ENCODE measurements at regions not wholly inside any gene's neighbourhood (a gene's known extent, or its start where the extent isn't known, plus 50 kb on each side); places are given as distances from the start of the nearest gene placed in this dataset.
"Not testable (repeated sequence)": the region's sequence is repeated elsewhere in the genome, so short reads cannot be mapped to it uniquely, and the experiment has no call there.

DNA sequence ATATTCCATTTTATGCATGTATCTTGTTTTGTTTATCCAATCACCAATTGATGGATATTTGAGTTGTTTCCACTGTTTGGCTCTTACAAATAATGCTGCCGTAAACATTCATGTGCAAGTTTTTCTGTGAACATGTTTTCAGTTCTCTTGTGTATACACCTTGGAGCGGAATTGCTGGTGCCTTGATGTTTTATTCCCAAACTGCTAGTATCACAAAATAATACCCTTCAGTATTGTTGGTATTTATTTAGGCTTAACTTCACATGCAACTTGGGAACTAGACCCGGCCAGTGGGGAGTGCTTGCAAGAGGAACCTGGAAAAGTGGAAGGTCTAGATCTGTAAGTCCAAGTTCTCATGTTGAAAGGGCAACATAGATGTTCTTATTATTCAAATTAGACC, 115.9 kb downstream of the CRYAA start:
- WGBS, 2 donors (ENCODE audit: low coverage in 1 of 2) = 92 to 100% methylated on average over 3 of the region's 3 CpGs
- ATAC-seq = no peak
- TF ChIP-seq, protein P1, sequence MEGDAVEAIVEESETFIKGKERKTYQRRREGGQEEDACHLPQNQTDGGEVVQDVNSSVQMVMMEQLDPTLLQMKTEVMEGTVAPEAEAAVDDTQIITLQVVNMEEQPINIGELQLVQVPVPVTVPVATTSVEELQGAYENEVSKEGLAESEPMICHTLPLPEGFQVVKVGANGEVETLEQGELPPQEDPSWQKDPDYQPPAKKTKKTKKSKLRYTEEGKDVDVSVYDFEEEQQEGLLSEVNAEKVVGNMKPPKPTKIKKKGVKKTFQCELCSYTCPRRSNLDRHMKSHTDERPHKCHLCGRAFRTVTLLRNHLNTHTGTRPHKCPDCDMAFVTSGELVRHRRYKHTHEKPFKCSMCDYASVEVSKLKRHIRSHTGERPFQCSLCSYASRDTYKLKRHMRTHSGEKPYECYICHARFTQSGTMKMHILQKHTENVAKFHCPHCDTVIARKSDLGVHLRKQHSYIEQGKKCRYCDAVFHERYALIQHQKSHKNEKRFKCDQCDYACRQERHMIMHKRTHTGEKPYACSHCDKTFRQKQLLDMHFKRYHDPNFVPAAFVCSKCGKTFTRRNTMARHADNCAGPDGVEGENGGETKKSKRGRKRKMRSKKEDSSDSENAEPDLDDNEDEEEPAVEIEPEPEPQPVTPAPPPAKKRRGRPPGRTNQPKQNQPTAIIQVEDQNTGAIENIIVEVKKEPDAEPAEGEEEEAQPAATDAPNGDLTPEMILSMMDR (IDR thresholded peaks at IDR 0.05) = no peak
- TF ChIP-seq POLR2AphosphoS5 (IDR thresholded peaks at IDR 0.05) (no peak), EP300 (IDR thresholded peaks at IDR 0.05) (no peak), POLR2A (IDR thresholded peaks at IDR 0.05) (no peak)

DNA sequence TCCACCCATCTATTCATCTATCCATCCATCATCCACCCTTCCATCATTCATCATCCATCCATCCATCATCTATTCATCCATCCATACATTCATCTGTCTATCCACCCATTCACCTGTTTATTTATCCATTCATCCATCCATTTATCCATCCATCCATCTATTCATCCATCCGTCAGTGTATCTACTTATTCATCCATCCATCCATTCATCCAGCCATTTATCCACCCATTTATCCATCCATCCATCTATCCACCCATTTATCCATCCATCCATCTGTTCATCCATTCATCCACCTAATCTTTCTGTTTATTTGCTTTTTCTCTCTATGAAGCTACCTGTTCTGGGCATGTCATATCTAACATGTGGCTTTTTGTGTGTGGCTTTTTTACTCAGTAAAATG, 115.4 kb downstream of the CRYAA start:
- Histone ChIP-seq H3K27me3 (peaks cover 5% of the 10 kb centered on the region), H3K4me3 (no peak overlapping the region), H3K27ac (no peak overlapping the region), H3K9me3 (peaks cover 0 to under 1% (median 0%) of the 10 kb centered on the region in 3 donors), H3K36me3 (no peaks in the 10 kb centered on the region), H3K4me1 (no peaks in the 10 kb centered on the region)
- WGBS, 2 donors (ENCODE audit: low coverage in 1 of 2) = 88 to 100% methylated on average over 1 of the region's 1 CpG
- ATAC-seq = no peak
- TF ChIP-seq POLR2A (IDR thresholded peaks at IDR 0.05) (no peak), EP300 (IDR thresholded peaks at IDR 0.05) (no peak), POLR2AphosphoS5 (IDR thresholded peaks at IDR 0.05) (no peak)
- TF ChIP-seq, protein P1 (IDR thresholded peaks at IDR 0.05) = no peak

More for the DNA sequence above, 115.9 kb downstream of the CRYAA start:
- H3K4me3 ChIP-seq = no peak overlapping the region
- H3K36me3 ChIP-seq = no peaks in the 10 kb centered on the region
- no peak overlapping the region for H3K27ac ChIP-seq
- no peaks in the 10 kb centered on the region for H3K4me1 ChIP-seq
- H3K9me3 ChIP-seq = peaks cover 0 to 5% (median 0%) of the 10 kb centered on the region in 3 donors
- H3K27me3 ChIP-seq = peaks cover under 1% of the 10 kb centered on the region

DNA sequence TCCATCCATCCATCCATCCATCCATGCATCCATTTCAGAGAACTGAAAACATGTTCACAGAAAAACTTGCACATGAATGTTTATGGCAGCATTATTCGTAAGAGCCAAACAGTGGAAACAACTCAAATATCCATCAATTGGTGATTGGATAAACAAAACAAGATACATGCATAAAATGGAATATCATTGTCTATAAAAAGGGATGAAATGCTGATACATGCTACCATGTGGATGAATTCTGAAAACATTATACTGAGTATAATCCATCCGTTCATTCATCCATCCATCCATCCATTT, 115.1 kb downstream of the CRYAA start:
- not testable (repeated sequence) for ATAC-seq, H3K36me3 ChIP-seq, H3K4me3 ChIP-seq, H3K4me1 ChIP-seq, H3K9me3 ChIP-seq, H3K27ac ChIP-seq, H3K27me3 ChIP-seq
- 84 to 97% methylated on average over 2 of the region's 2 CpGs for WGBS, 2 donors (ENCODE audit: low coverage in 1 of 2)

DNA sequence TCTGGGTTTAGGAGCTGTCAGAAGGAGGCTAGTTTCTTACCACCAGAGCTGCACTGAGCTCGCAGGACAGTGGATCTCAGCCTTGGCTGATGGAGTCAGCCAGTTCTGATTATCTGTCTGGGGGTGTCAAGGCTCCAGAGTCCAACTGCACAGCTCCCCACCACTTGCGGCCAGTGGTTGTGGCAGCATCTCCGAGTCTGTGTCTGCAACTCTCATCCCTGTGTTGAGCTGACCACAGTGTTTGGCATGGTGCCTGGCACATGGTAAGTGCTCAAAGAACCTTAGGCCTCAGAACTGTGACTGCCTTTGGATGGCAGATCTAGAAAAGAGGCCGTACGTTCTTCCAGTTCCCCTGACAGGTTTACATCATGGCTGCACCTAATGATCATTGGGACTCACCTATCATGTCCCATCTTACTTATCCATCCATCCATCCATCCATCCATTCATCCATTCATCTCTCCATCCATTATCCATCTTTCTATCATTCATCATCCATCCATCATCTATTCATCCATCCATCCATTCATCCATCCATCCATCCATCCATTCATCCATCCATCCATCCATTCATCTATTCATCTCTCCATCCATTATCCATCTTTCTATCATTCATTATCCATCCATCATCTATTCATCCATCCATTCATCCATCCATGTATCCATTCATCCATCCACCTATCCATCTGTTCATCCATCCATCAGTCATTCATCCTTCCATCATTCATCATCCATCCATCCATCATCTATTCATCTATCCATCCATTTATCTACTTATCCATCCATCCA, 114.5 kb downstream of the CRYAA start:
- 72 to 93% methylated on average over 3 to 4 of the region's 5 CpGs for WGBS, 2 donors (ENCODE audit: low coverage in 1 of 2)
- Histone ChIP-seq H3K36me3 (no peaks in the 10 kb centered on the region), H3K4me1 (peaks cover 0 to 1% (median 0%) of the 10 kb centered on the region in 3 donors), H3K9me3 (no peaks in the 10 kb centered on the region), H3K4me3 (no peak overlapping the region), H3K27ac (no peak overlapping the region), H3K27me3 (peaks cover 14% of the 10 kb centered on the region)
- TF ChIP-seq, protein P1 (IDR thresholded peaks at IDR 0.05) = no peak
- TF ChIP-seq POLR2A (IDR thresholded peaks at IDR 0.05) (no peak), POLR2AphosphoS5 (IDR thresholded peaks at IDR 0.05) (no peak), EP300 (IDR thresholded peaks at IDR 0.05) (no peak)
- ATAC-seq = no peak

DNA sequence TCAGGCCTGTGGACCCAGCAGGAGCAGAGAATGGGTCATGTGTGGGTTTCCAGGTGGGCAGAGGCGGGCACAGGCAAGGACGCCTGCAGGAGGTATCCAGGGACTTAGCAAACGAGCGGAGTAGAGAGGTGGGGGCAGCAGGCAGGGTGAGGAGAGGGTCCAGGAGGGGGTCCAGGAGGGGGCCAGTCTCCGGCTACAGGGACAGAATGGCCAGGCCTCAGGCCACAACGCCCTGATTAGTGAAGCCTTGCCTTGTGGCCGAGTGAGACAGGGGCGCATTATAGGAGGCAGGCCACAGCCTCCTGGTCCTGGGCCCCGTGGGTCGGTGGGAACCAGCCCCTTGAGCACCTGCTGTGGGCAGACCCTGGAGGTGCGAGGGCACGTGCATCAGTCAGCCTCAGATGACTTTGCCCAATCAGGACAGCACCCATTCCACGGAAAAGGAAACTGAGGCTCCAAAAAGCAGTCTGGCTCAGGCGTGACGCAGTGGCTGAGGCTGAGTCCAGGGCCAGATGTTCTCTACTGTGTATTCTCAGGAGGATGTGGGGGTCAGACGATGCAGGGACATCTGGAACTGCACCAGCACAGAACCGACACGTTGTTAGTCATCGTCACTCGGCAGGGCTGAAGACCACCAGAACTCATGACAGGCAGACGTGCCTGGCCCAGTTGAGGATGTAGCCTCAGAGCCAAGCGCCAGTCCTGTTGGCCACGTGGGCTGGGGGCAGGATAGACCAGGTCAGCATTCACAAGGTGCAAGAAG, 113.7 kb downstream of the CRYAA start:
- no peak for ATAC-seq
- no peak overlapping the region for H3K27ac ChIP-seq
- peaks cover 0 to 9% (median 0%) of the 10 kb centered on the region in 3 donors for H3K4me1 ChIP-seq
- TF ChIP-seq POLR2A (IDR thresholded peaks at IDR 0.05) (no peak), EP300 (IDR thresholded peaks at IDR 0.05) (no peak), POLR2AphosphoS5 (IDR thresholded peaks at IDR 0.05) (no peak)
- TF ChIP-seq, protein P1 (IDR thresholded peaks at IDR 0.05) = no peak
- H3K36me3 ChIP-seq = no peaks in the 10 kb centered on the region
- peaks cover 22% of the 10 kb centered on the region for H3K27me3 ChIP-seq
- H3K9me3 ChIP-seq = no peaks in the 10 kb centered on the region
- WGBS, 2 donors (ENCODE audit: low coverage in 1 of 2) = 100% methylated on average over 3 of the region's 23 CpGs; no CpG with 5 or more reads in 1 of the 2 donors
- no peak overlapping the region for H3K4me3 ChIP-seq
